GM19452 (cell line): ENCODE measurements at regions not wholly inside any gene's neighbourhood (a gene's known extent, or its start where the extent isn't known, plus 50 kb on each side); places are given as distances from the start of the nearest gene placed in this dataset.

Source experiments
- ATAC-seq: cut with Tn5 transposase; IDR thresholded peaks from one replicate; pipeline ENCODE4 v1.9.1; 2021; ENCODE audit not compliant: unreplicated experiment

- ATAC-seq: no peak
Measured at GRCh38 chr18:44520981-44521667, 159.6 kb upstream of the SETBP1 start.

GRCh38 chr18:44521668-44522022 is 159.0 kb upstream of the SETBP1 start:
- ATAC-seq: no peak

GRCh38 chr18:44526705-44527415 is 153.8 kb upstream of the SETBP1 start:
- ATAC-seq: peak; percentile 67

- ATAC-seq: no peak
Measured at GRCh38 chr18:44533071-44533470, 147.6 kb upstream of the SETBP1 start.

GRCh38 chr18:44536046-44536445 is 144.6 kb upstream of the SETBP1 start:
- ATAC-seq: no peak

- no peak for ATAC-seq
Measured at GRCh38 chr18:44536619-44537018, 144.1 kb upstream of the SETBP1 start.

GRCh38 chr18:44537526-44537925 is 143.2 kb upstream of the SETBP1 start:
- ATAC-seq: no peak

- ATAC-seq: no peak
Measured at GRCh38 chr18:44539926-44540325, 140.8 kb upstream of the SETBP1 start.

GRCh38 chr18:44541159-44541558 is 139.5 kb upstream of the SETBP1 start:
- ATAC-seq: no peak

GRCh38 chr18:44541781-44542180 is 138.9 kb upstream of the SETBP1 start:
- no peak for ATAC-seq

- ATAC-seq: no peak
Measured at GRCh38 chr18:44543387-44543786, 137.3 kb upstream of the SETBP1 start.

GRCh38 chr18:44545359-44545985 is 135.2 kb upstream of the SETBP1 start:
- no peak for ATAC-seq

GRCh38 chr18:44546954-44547353 is 133.7 kb upstream of the SETBP1 start:
- no peak for ATAC-seq

- no peak for ATAC-seq
Measured at GRCh38 chr18:44548291-44549221, 132.1 kb upstream of the SETBP1 start.

- no peak for ATAC-seq
Measured at GRCh38 chr18:44552706-44553105, 128.0 kb upstream of the SETBP1 start.

- peak; percentile 58 for ATAC-seq
Measured at GRCh38 chr18:44556296-44556695, 124.4 kb upstream of the SETBP1 start.

GRCh38 chr18:44557616-44558151 is 123.0 kb upstream of the SETBP1 start:
- ATAC-seq: no peak

GRCh38 chr18:44558767-44559166 is 121.9 kb upstream of the SETBP1 start:
- no peak for ATAC-seq

- no peak for ATAC-seq
Measured at GRCh38 chr18:44562986-44563385, 117.7 kb upstream of the SETBP1 start.

- no peak for ATAC-seq
Measured at GRCh38 chr18:44564922-44565321, 115.8 kb upstream of the SETBP1 start.

- no peak for ATAC-seq
Measured at GRCh38 chr18:44568342-44568741, 112.3 kb upstream of the SETBP1 start.
